ENCODE measurements at regions not wholly inside any gene's neighbourhood (a gene's known extent, or its start where the extent isn't known, plus 50 kb on each side); places are given as distances from the start of the nearest gene placed in this dataset.

- TF ChIP-seq CTCF (IDR thresholded peaks at IDR 0.05; ENCODE audit: low read length) (no peak), EZH2 (IDR thresholded peaks at IDR 0.05; ENCODE audit: borderline replicate concordance, low read length) (no peak)
Measured at GRCh38 chr10:83555264-83555663, 584.0 kb upstream of the GHITM start.

Data from OCI-LY1 (cell line).